ENCODE measurements at regions not wholly inside any gene's neighbourhood (a gene's known extent, or its start where the extent isn't known, plus 50 kb on each side); places are given as distances from the start of the nearest gene placed in this dataset.

DNA sequence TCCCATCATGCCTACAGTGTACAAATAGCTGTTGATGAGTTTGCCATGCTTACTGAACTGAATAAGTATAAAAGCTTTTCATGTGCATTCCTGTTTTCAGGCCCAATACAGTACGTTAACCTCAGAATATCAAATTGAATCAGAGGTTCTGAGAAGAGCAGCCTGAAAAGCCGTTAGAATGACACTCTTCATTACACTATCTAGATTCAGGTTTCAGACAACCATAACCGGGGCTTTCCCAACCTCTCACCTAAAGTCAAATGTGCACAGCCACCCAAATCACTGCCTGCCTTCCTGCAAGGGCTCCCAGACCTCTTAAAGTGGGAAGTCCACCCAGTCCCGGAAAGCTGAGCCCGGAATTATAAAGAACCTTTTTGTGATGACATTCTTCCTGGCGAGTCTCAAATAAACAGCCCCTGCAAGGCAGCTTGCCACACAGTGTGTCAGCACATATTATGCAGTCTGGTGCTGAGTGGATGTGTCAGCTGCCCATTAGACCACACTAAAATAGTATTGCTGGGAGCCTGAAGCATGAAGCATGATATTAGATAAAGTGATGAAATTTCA is 245.8 kb downstream of the TLE4 start:
- TF ChIP-seq EZH2 (IDR thresholded peaks at IDR 0.05; ENCODE audit: borderline replicate concordance, low read depth, low read length, severe bottlenecking) = no peak
- TF ChIP-seq POLR2AphosphoS5 (IDR thresholded peaks at IDR 0.05; ENCODE audit: insufficient read depth, low read depth, low read length) = no peak
- TF ChIP-seq, protein P1, sequence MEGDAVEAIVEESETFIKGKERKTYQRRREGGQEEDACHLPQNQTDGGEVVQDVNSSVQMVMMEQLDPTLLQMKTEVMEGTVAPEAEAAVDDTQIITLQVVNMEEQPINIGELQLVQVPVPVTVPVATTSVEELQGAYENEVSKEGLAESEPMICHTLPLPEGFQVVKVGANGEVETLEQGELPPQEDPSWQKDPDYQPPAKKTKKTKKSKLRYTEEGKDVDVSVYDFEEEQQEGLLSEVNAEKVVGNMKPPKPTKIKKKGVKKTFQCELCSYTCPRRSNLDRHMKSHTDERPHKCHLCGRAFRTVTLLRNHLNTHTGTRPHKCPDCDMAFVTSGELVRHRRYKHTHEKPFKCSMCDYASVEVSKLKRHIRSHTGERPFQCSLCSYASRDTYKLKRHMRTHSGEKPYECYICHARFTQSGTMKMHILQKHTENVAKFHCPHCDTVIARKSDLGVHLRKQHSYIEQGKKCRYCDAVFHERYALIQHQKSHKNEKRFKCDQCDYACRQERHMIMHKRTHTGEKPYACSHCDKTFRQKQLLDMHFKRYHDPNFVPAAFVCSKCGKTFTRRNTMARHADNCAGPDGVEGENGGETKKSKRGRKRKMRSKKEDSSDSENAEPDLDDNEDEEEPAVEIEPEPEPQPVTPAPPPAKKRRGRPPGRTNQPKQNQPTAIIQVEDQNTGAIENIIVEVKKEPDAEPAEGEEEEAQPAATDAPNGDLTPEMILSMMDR (IDR thresholded peaks at IDR 0.05; ENCODE audit: extremely low read depth in 1 of 2, insufficient read depth in 1 of 2, low read depth in 1 of 2, low read length in 2 of 2) = no peak
- no peak for TF ChIP-seq POLR2A (IDR thresholded peaks at IDR 0.05; ENCODE audit: low read depth, low read length)
- TF ChIP-seq, protein P2, sequence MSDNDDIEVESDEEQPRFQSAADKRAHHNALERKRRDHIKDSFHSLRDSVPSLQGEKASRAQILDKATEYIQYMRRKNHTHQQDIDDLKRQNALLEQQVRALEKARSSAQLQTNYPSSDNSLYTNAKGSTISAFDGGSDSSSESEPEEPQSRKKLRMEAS (IDR thresholded peaks at IDR 0.05; ENCODE audit: insufficient read depth, insufficient read length) = no peak
- no peak for TF ChIP-seq JUN (IDR thresholded peaks at IDR 0.05; ENCODE audit: borderline replicate concordance, insufficient read depth, insufficient read length, low read depth)
- no peak for TF ChIP-seq MYC (IDR thresholded peaks at IDR 0.05; ENCODE audit: low read depth, low read length)
